HCT116 (cell line): ENCODE measurements at regions not wholly inside any gene's neighbourhood (a gene's known extent, or its start where the extent isn't known, plus 50 kb on each side); places are given as distances from the start of the nearest gene placed in this dataset.

ENCODE experiments used
- ATAC-seq: fragments of 200-7000 bp; cut with Tn5 transposase; 2 replicates; pipeline ENCODE4 v1.9.1; 2020; ENCODE audit warnings: mild to moderate bottlenecking, moderate library complexity
- BruUV-seq: library from RNA; stranded (reverse); fragments of 400-500 nt; replicated peaks from 2 replicates; lab custom pipeline; 2021; lab: Mats Ljungman, UMichigan
- CTCF ChIA-PET: fragments of 300-600 bp; sonication (Branson Sonifier 250); formaldehyde crosslinking; loops from one replicate; lab custom pipeline; 2021; ENCODE audit warnings: antibody characterized with exemption; lab: Charles Lee
- POLR2A ChIA-PET: fragments of 300-600, 350-600 bp; sonication (Branson Sonifier 250); formaldehyde crosslinking; loops from one replicate; lab custom pipeline; 2021; ENCODE audit warnings: antibody characterized with exemption; lab: Charles Lee
- RAD21 ChIA-PET, 2 experiments: fragments of 300-600 bp; sonication (Branson Sonifier 250); formaldehyde crosslinking; loops; one replicate each; lab custom pipeline; 2023; ENCODE audit warnings: low total read pairs in 2 of 2; ENCODE audit not compliant: uncharacterized antibody in 2 of 2, unreplicated experiment in 2 of 2, low non-redundant PET in 1 of 2; lab: Charles Lee
- DNase-seq: peaks from one replicate; pipeline ENCODE4 v3.0.0-alpha.2; 2010; ENCODE audit warnings: low read depth, low spot score
- H2AFZ ChIP-seq: fragments of 200-600 bp; shearing (Covaris generic), sonication (generic); 2 replicates; pipeline ENCODE4 v1.6.1; 2017; ENCODE audit warnings: low read depth, mixed run types, mixed read lengths, antibody characterized with exemption, low read length; ENCODE audit not compliant: poor library complexity, severe bottlenecking
- H3K27ac ChIP-seq: 2 replicates; pipeline ENCODE4 v1.5.1; 2012; ENCODE audit warnings: low read depth, low read length
- H3K27me3 ChIP-seq: fragments of 200-600 bp; sonication (generic); 2 replicates; pipeline ENCODE4 v1.6.1; 2016; ENCODE audit warnings: mixed run types, low read length, mixed read lengths; ENCODE audit not compliant: insufficient read depth
- H3K36me3 ChIP-seq, 2 experiments: fragments of 200-500 bp in 1 of 2; fragments of 200-600 bp in 1 of 2; sonication (Bioruptor generic) in 1 of 2; sonication (generic) in 1 of 2; 2 replicates each; pipeline versions ENCODE4 v1.5.1 to v1.6.1; 2014 to 2016; ENCODE audit warnings: low read length in 2 of 2, inconsistent platforms in 1 of 2, mixed read lengths in 1 of 2, mixed run types in 1 of 2; ENCODE audit not compliant: insufficient read depth in 2 of 2, control insufficient read depth in 1 of 2
- H3K4me1 ChIP-seq, 2 experiments: fragments of 200-600 bp in 1 of 2; sonication (generic) in 1 of 2; 2 replicates each; pipeline versions ENCODE4 v1.5.1 to v1.6.1; 2012 to 2017; ENCODE audit warnings: low read length in 2 of 2, inconsistent platforms in 1 of 2, mild to moderate bottlenecking in 1 of 2, mixed read lengths in 1 of 2, mixed run types in 1 of 2, moderate library complexity in 1 of 2; ENCODE audit not compliant: insufficient read depth in 2 of 2, control insufficient read depth in 1 of 2
- H3K4me2 ChIP-seq: fragments of 200-600 bp; sonication (generic); 2 replicates; pipeline ENCODE4 v1.6.1; 2017; ENCODE audit warnings: mixed run types, low read length, mixed read lengths
- H3K4me3 ChIP-seq, 2 experiments: fragments of 200-600 bp in 1 of 2; sonication (generic) in 1 of 2; replicated peaks in 1 of 2; 2 replicates each; pipeline ENCODE4 v1.5.1; 2011 to 2016; ENCODE audit warnings: low read length in 2 of 2, control low read depth in 1 of 2, low read depth in 1 of 2, mild to moderate bottlenecking in 1 of 2, mixed read lengths in 1 of 2, mixed run types in 1 of 2
- H3K79me2 ChIP-seq: fragments of 200-600 bp; sonication (generic); 2 replicates; pipeline ENCODE4 v1.6.1; 2017; ENCODE audit warnings: mild to moderate bottlenecking, mixed run types, low read length, moderate library complexity, mixed read lengths; ENCODE audit not compliant: insufficient read depth
- H3K9ac ChIP-seq: fragments of 200-600 bp; sonication (generic); 2 replicates; pipeline ENCODE4 v1.6.1; 2016; ENCODE audit warnings: low read length, mixed read lengths
- H3K9me2 ChIP-seq: fragments of 200-600 bp; sonication (generic), shearing (Covaris generic); 2 replicates; pipeline ENCODE4 v1.6.1; 2017; ENCODE audit warnings: mixed run types, mild to moderate bottlenecking, moderate library complexity; ENCODE audit not compliant: insufficient read depth
- H3K9me3 ChIP-seq, 2 experiments: fragments of 200-500 bp in 1 of 2; fragments of 200-600 bp in 1 of 2; sonication (Bioruptor generic) in 1 of 2; sonication (generic) in 1 of 2; 2 replicates each; pipeline ENCODE4 v1.6.1; 2014 to 2017; ENCODE audit warnings: low read length in 2 of 2, mixed read lengths in 2 of 2, inconsistent platforms in 1 of 2, low read depth in 1 of 2, mild to moderate bottlenecking in 1 of 2, mixed run types in 1 of 2, moderate library complexity in 1 of 2; ENCODE audit not compliant: control insufficient read depth in 1 of 2, insufficient read depth in 1 of 2
- H4K20me1 ChIP-seq: fragments of 200-600 bp; sonication (generic), shearing (Covaris generic); 2 replicates; pipeline ENCODE4 v1.6.1; 2017; ENCODE audit warnings: mixed run types, mild to moderate bottlenecking, moderate library complexity; ENCODE audit not compliant: insufficient read depth
- ATF3 ChIP-seq: IDR thresholded peaks from 2 replicates; pipeline ENCODE4 v1.6.1; 2012
- CEBPB ChIP-seq: IDR thresholded peaks from 2 replicates; pipeline ENCODE4 v1.6.1; 2012; ENCODE audit warnings: low read depth
- CTCF ChIP-seq, 3 experiments: fragments of 200-600 bp in 1 of 3; sonication (generic) in 1 of 3; IDR thresholded peaks in 2 of 3; conservative IDR thresholded peaks in 1 of 3; 2 replicates each; pipeline ENCODE4 v1.5.1; 2012 to 2017; ENCODE audit warnings: low read depth in 2 of 3, low read length in 2 of 3, antibody characterized with exemption in 1 of 3, borderline replicate concordance in 1 of 3, control low read depth in 1 of 3, mild to moderate bottlenecking in 1 of 3, mixed read lengths in 1 of 3, mixed run types in 1 of 3, moderate library complexity in 1 of 3; ENCODE audit not compliant: insufficient read depth in 1 of 3
- EGR1 ChIP-seq: IDR thresholded peaks from 2 replicates; pipeline ENCODE4 v1.6.1; 2012; ENCODE audit warnings: low read depth
- ELF1 ChIP-seq: IDR thresholded peaks from 2 replicates; pipeline ENCODE4 v1.6.1; 2012; ENCODE audit warnings: low read depth, borderline replicate concordance
- EZH2 ChIP-seq: fragments of 200-600 bp; sonication (generic); IDR thresholded peaks from 2 replicates; pipeline ENCODE4 v1.6.1; 2017; ENCODE audit warnings: antibody characterized with exemption, mixed run types
- JUND ChIP-seq: IDR thresholded peaks from 2 replicates; pipeline ENCODE4 v1.6.1; 2012
- POLR2AphosphoS5 ChIP-seq: IDR thresholded peaks from 2 replicates; pipeline ENCODE4 v1.6.1; 2011; ENCODE audit warnings: mild to moderate bottlenecking, low read depth, low read length, moderate library complexity
- RAD21 ChIP-seq: IDR thresholded peaks from 2 replicates; pipeline ENCODE4 v1.6.1; 2012; ENCODE audit warnings: low read depth, mild to moderate bottlenecking
- SP1 ChIP-seq: IDR thresholded peaks from 2 replicates; pipeline ENCODE4 v1.6.1; 2012; ENCODE audit warnings: low read depth
- SRF ChIP-seq: IDR thresholded peaks from 2 replicates; pipeline ENCODE4 v1.6.1; 2012; ENCODE audit warnings: low read depth
- YY1 ChIP-seq: IDR thresholded peaks from 2 replicates; pipeline ENCODE4 v1.6.1; 2011; ENCODE audit warnings: low read length, low read depth, moderate library complexity, mild to moderate bottlenecking; ENCODE audit not compliant: insufficient replicate concordance; ENCODE audit errors: extremely low read depth
- intact Hi-C: fragments of 100-400 bp; cut with micrococcal nuclease; formaldehyde crosslinking; loops from 2 replicates; pipeline ENCODE4 v1.10.0; 2022
- TF ChIP-seq, protein P1 (sequence below): IDR thresholded peaks from 2 replicates; pipeline ENCODE4 v1.6.1; 2011; ENCODE audit warnings: mild to moderate bottlenecking, low read length, moderate library complexity; ENCODE audit not compliant: insufficient replicate concordance; ENCODE audit errors: extremely low read depth

DNA sequence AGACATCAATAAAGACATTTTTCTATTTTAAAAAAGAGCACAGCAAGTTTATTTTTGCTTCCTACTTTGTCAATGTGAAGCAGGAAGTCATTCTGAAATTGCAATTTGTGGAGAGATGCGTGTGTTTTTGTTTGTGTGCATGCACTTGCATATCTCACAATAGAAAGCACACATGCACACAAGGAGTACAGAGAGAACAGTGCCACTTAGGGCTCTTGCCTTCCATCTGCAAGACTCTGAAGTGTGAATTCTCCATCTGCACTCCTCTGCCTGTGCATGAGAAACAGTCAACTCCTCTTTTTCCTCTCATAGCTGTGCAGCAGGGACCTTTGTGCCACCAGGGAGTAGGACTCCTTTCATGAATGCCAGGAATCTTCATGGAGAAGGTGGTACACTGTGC is 316.3 kb upstream of the CNR1 start:
- intact Hi-C loops: no loop called here
- CTCF ChIA-PET: no interaction called here

DNA sequence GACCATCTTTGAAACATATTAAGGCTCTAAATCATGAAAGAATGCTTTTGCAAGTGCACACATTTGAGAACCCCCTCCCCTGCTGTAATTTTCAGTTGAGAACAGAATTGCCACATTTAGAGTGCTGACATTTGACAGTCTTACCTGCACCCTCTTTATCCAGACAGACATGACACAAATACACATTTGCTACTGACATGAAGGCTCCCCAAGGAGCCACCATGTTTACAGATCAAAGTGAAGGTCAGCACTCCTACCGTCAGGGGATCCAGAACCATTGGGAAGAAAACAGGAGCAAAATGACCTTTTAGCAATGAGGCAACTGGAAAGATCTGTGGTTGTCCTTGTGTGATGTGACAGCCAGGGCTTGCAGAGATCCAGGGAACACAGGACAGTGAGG is 315.4 kb upstream of the CNR1 start:
- TF ChIP-seq ELF1: no peak
- TF ChIP-seq, protein P1, sequence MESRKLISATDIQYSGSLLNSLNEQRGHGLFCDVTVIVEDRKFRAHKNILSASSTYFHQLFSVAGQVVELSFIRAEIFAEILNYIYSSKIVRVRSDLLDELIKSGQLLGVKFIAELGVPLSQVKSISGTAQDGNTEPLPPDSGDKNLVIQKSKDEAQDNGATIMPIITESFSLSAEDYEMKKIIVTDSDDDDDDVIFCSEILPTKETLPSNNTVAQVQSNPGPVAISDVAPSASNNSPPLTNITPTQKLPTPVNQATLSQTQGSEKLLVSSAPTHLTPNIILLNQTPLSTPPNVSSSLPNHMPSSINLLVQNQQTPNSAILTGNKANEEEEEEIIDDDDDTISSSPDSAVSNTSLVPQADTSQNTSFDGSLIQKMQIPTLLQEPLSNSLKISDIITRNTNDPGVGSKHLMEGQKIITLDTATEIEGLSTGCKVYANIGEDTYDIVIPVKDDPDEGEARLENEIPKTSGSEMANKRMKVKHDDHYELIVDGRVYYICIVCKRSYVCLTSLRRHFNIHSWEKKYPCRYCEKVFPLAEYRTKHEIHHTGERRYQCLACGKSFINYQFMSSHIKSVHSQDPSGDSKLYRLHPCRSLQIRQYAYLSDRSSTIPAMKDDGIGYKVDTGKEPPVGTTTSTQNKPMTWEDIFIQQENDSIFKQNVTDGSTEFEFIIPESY: no peak
- TF ChIP-seq EGR1: no peak
- TF ChIP-seq SRF: no peak
- TF ChIP-seq CEBPB: no peak
- TF ChIP-seq RAD21: no peak
- no peak for TF ChIP-seq JUND
- TF ChIP-seq CTCF (IDR thresholded peaks at IDR 0.05 in 2 of 3, conservative IDR thresholded peaks at IDR 0.05 in 1 of 3; ENCODE audit: borderline replicate concordance in 1 of 3, insufficient read depth in 1 of 3, low read depth in 2 of 3, low read length in 2 of 3): no peak
- no peak for TF ChIP-seq POLR2AphosphoS5
- TF ChIP-seq, all 23 proteins: peak for 0
- intact Hi-C loops: no loop called here
- Histone ChIP-seq H3K4me1 (no peaks in the 10 kb centered on the region), H2AFZ (no peak overlapping the region), H3K9ac (no peak overlapping the region), H3K79me2 (no peaks in the 10 kb centered on the region), H3K9me3 (no peaks in the 10 kb centered on the region), H3K27ac (no peak overlapping the region), H3K9me2 (no peaks in the 10 kb centered on the region), H4K20me1 (no peaks in the 10 kb centered on the region), H3K4me2 (no peak overlapping the region), H3K36me3 (no peaks in the 10 kb centered on the region), H3K27me3 (no peaks in the 10 kb centered on the region), H3K4me3 (no peak overlapping the region)
- POLR2A ChIA-PET: no interaction called here
- CTCF ChIA-PET: no interaction called here
- BruUV-seq: no TSS peak
- RAD21 ChIA-PET: no interaction called here
- ATAC-seq (no peak), DNase-seq (no peak)

More for the DNA sequence above, 316.3 kb upstream of the CNR1 start:
- Histone ChIP-seq H2AFZ (no peak overlapping the region), H3K4me3 (no peak overlapping the region), H3K27me3 (no peaks in the 10 kb centered on the region), H3K9me3 (no peaks in the 10 kb centered on the region), H3K9me2 (no peaks in the 10 kb centered on the region), H3K4me1 (no peaks in the 10 kb centered on the region), H3K79me2 (no peaks in the 10 kb centered on the region), H4K20me1 (no peaks in the 10 kb centered on the region)
- BruUV-seq: no TSS peak
- no peak for DNase-seq
- TF ChIP-seq RAD21: no peak
- TF ChIP-seq ATF3: no peak
- no peak for TF ChIP-seq SP1
- no peak for TF ChIP-seq EGR1
- TF ChIP-seq JUND: no peak
- no peak for TF ChIP-seq YY1
- no peak for TF ChIP-seq POLR2AphosphoS5
- TF ChIP-seq, protein P1: no peak
- no peak for TF ChIP-seq EZH2
- TF ChIP-seq, all 23 proteins: peak for 0
- Histone ChIP-seq H3K36me3 (no peaks in the 10 kb centered on the region), H3K27ac (no peak overlapping the region), H3K4me2 (no peak overlapping the region), H3K9ac (no peak overlapping the region)
- ChIA-PET RAD21 (no interaction called here), POLR2A (no interaction called here)
- ATAC-seq: no peak
